ENCODE measurements at regions not wholly inside any gene's neighbourhood (a gene's known extent, or its start where the extent isn't known, plus 50 kb on each side); places are given as distances from the start of the nearest gene placed in this dataset.

GRCh38 chr1:208374391-208374941 is 130.3 kb upstream of the PLXNA2 start:
- H3K9ac ChIP-seq (ENCODE audit: low read length), result no peak overlapping the region
- WGBS, result 53% methylated on average over 5 of the region's 6 CpGs
- no peak overlapping the region for H2BK15ac ChIP-seq (ENCODE audit: low read depth, poor library complexity, severe bottlenecking)
- H4K8ac ChIP-seq (ENCODE audit: low read length), result no peak overlapping the region
- no peaks in the 10 kb centered on the region for H3K9me3 ChIP-seq (ENCODE audit: control insufficient read depth, low read length)
- H3K14ac ChIP-seq (ENCODE audit: low read length in 2 of 2), result no peak overlapping the region
- H3K4me3 ChIP-seq (ENCODE audit: insufficient read depth in 1 of 2, low read depth in 1 of 2, low read length in 2 of 2), result no peak overlapping the region
- peak overlapping the region; percentile 64 for H3K27ac ChIP-seq (ENCODE audit: low read length, poor library complexity, severe bottlenecking)
- H3K4me2 ChIP-seq (ENCODE audit: low read length, poor library complexity, severe bottlenecking), result peak overlapping the region; percentile 23
- H3K79me1 ChIP-seq (replicated peaks; ENCODE audit: low read length, poor library complexity, severe bottlenecking), result no peaks in the 10 kb centered on the region
- no peak overlapping the region for H4K91ac ChIP-seq (ENCODE audit: low read length)
- H2AFZ ChIP-seq (ENCODE audit: low read depth, low read length), result no peak overlapping the region
- H2BK120ac ChIP-seq (ENCODE audit: low read depth, low read length), result no peak overlapping the region
- no peak overlapping the region for H2BK12ac ChIP-seq (ENCODE audit: low read length in 2 of 2)
- no peak overlapping the region for H3K23ac ChIP-seq (ENCODE audit: low read length in 2 of 2)
- H3K4me1 ChIP-seq (ENCODE audit: control insufficient read depth, insufficient read depth, low read depth, low read length), result peaks cover 6% of the 10 kb centered on the region
- no peak overlapping the region for H3K18ac ChIP-seq (ENCODE audit: low read depth in 1 of 2, low read length in 2 of 2)
- peak; percentile 38 for DNase-seq
- H3K27me3 ChIP-seq (ENCODE audit: control insufficient read depth in 1 of 2, insufficient read depth in 1 of 2, low read length in 2 of 2), result no peaks in the 10 kb centered on the region
- no peak overlapping the region for H2AK5ac ChIP-seq (ENCODE audit: low read length, severe bottlenecking)
- no peak overlapping the region for H2BK5ac ChIP-seq (ENCODE audit: low read depth, low read length, poor library complexity, severe bottlenecking)
- H3K4ac ChIP-seq (ENCODE audit: low read depth in 1 of 2, low read length in 2 of 2), result no peak overlapping the region
- H3K36me3 ChIP-seq (ENCODE audit: control insufficient read depth in 1 of 2, insufficient read depth in 2 of 2, low read depth in 1 of 2, low read length in 2 of 2), result no peaks in the 10 kb centered on the region

GRCh38 chr1:208381481-208381880 is 137.3 kb upstream of the PLXNA2 start:
- H3K9ac ChIP-seq (ENCODE audit: low read length), result no peak overlapping the region
- H2AFZ ChIP-seq (ENCODE audit: low read depth, low read length), result no peak overlapping the region
- H2BK5ac ChIP-seq (ENCODE audit: low read depth, low read length, poor library complexity, severe bottlenecking), result no peak overlapping the region
- H4K8ac ChIP-seq (ENCODE audit: low read length), result no peak overlapping the region
- H3K18ac ChIP-seq (ENCODE audit: low read depth in 1 of 2, low read length in 2 of 2), result no peak overlapping the region
- no peak overlapping the region for H4K91ac ChIP-seq (ENCODE audit: low read length)
- WGBS, result 36% methylated on average over 1 of the region's 1 CpG
- no peak overlapping the region for H3K23ac ChIP-seq (ENCODE audit: low read length in 2 of 2)
- H3K79me1 ChIP-seq (replicated peaks; ENCODE audit: low read length, poor library complexity, severe bottlenecking), result no peaks in the 10 kb centered on the region
- no peak overlapping the region for H3K14ac ChIP-seq (ENCODE audit: low read length in 2 of 2)
- no peak for DNase-seq
- no peak overlapping the region for H2BK120ac ChIP-seq (ENCODE audit: low read depth, low read length)
- no peak overlapping the region for H3K27ac ChIP-seq (ENCODE audit: low read length, poor library complexity, severe bottlenecking)
- no peak overlapping the region for H2BK15ac ChIP-seq (ENCODE audit: low read depth, poor library complexity, severe bottlenecking)
- no peak overlapping the region for H2AK5ac ChIP-seq (ENCODE audit: low read length, severe bottlenecking)
- H2BK12ac ChIP-seq (ENCODE audit: low read length in 2 of 2), result no peak overlapping the region
- no peak overlapping the region for H3K4me3 ChIP-seq (ENCODE audit: insufficient read depth in 1 of 2, low read depth in 1 of 2, low read length in 2 of 2)
- H3K9me3 ChIP-seq (ENCODE audit: control insufficient read depth, low read length), result no peaks in the 10 kb centered on the region
- no peaks in the 10 kb centered on the region for H3K36me3 ChIP-seq (ENCODE audit: control insufficient read depth in 1 of 2, insufficient read depth in 2 of 2, low read depth in 1 of 2, low read length in 2 of 2)
- H3K4me1 ChIP-seq (ENCODE audit: control insufficient read depth, insufficient read depth, low read depth, low read length), result no peaks in the 10 kb centered on the region
- no peak overlapping the region for H3K4ac ChIP-seq (ENCODE audit: low read depth in 1 of 2, low read length in 2 of 2)
- no peak overlapping the region for H3K4me2 ChIP-seq (ENCODE audit: low read length, poor library complexity, severe bottlenecking)
- no peaks in the 10 kb centered on the region for H3K27me3 ChIP-seq (ENCODE audit: control insufficient read depth in 1 of 2, insufficient read depth in 1 of 2, low read length in 2 of 2)

GRCh38 chr1:208387908-208388811 is 144.0 kb upstream of the PLXNA2 start:
- no peak overlapping the region for H4K91ac ChIP-seq (ENCODE audit: low read length)
- H3K4ac ChIP-seq (ENCODE audit: low read depth in 1 of 2, low read length in 2 of 2), result no peak overlapping the region
- no peaks in the 10 kb centered on the region for H3K9me3 ChIP-seq (ENCODE audit: control insufficient read depth, low read length)
- H3K27ac ChIP-seq (ENCODE audit: low read length, poor library complexity, severe bottlenecking), result no peak overlapping the region
- H3K14ac ChIP-seq (ENCODE audit: low read length in 2 of 2), result peak overlapping the region in 1 of 2 experiments; percentile 14
- no peak overlapping the region for H2AK5ac ChIP-seq (ENCODE audit: low read length, severe bottlenecking)
- H2BK12ac ChIP-seq (ENCODE audit: low read length in 2 of 2), result no peak overlapping the region
- H3K27me3 ChIP-seq (ENCODE audit: control insufficient read depth in 1 of 2, insufficient read depth in 1 of 2, low read length in 2 of 2), result peaks cover 0 to 8% of the 10 kb centered on the region in 2 experiments
- no peak overlapping the region for H3K23ac ChIP-seq (ENCODE audit: low read length in 2 of 2)
- H2BK120ac ChIP-seq (ENCODE audit: low read depth, low read length), result no peak overlapping the region
- H2BK15ac ChIP-seq (ENCODE audit: low read depth, poor library complexity, severe bottlenecking), result no peak overlapping the region
- no peak overlapping the region for H3K18ac ChIP-seq (ENCODE audit: low read depth in 1 of 2, low read length in 2 of 2)
- 50% methylated on average over 7 of the region's 9 CpGs for WGBS
- no peak overlapping the region for H2BK5ac ChIP-seq (ENCODE audit: low read depth, low read length, poor library complexity, severe bottlenecking)
- H3K4me3 ChIP-seq (ENCODE audit: insufficient read depth in 1 of 2, low read depth in 1 of 2, low read length in 2 of 2), result no peak overlapping the region
- H3K4me1 ChIP-seq (ENCODE audit: control insufficient read depth, insufficient read depth, low read depth, low read length), result no peaks in the 10 kb centered on the region
- no peak overlapping the region for H3K9ac ChIP-seq (ENCODE audit: low read length)
- no peaks in the 10 kb centered on the region for H3K36me3 ChIP-seq (ENCODE audit: control insufficient read depth in 1 of 2, insufficient read depth in 2 of 2, low read depth in 1 of 2, low read length in 2 of 2)
- no peak for DNase-seq
- H4K8ac ChIP-seq (ENCODE audit: low read length), result no peak overlapping the region
- H2AFZ ChIP-seq (ENCODE audit: low read depth, low read length), result no peak overlapping the region
- H3K79me1 ChIP-seq (replicated peaks; ENCODE audit: low read length, poor library complexity, severe bottlenecking), result no peaks in the 10 kb centered on the region
- no peak overlapping the region for H3K4me2 ChIP-seq (ENCODE audit: low read length, poor library complexity, severe bottlenecking)

GRCh38 chr1:208393416-208393815 is 149.2 kb upstream of the PLXNA2 start:
- Histone ChIP-seq H3K23ac (ENCODE audit: low read length in 2 of 2) (no peak overlapping the region), H3K4me2 (ENCODE audit: low read length, poor library complexity, severe bottlenecking) (no peak overlapping the region), H2BK120ac (ENCODE audit: low read depth, low read length) (no peak overlapping the region), H3K27ac (ENCODE audit: low read length, poor library complexity, severe bottlenecking) (no peak overlapping the region), H4K8ac (ENCODE audit: low read length) (no peak overlapping the region), H3K18ac (ENCODE audit: low read depth in 1 of 2, low read length in 2 of 2) (no peak overlapping the region), H3K79me1 (replicated peaks; ENCODE audit: low read length, poor library complexity, severe bottlenecking) (no peaks in the 10 kb centered on the region), H2BK15ac (ENCODE audit: low read depth, poor library complexity, severe bottlenecking) (no peak overlapping the region), H2AFZ (ENCODE audit: low read depth, low read length) (no peak overlapping the region), H3K9me3 (ENCODE audit: control insufficient read depth, low read length) (peaks cover 8% of the 10 kb centered on the region), H3K14ac (ENCODE audit: low read length in 2 of 2) (no peak overlapping the region), H4K91ac (ENCODE audit: low read length) (no peak overlapping the region), H3K4me1 (ENCODE audit: control insufficient read depth, insufficient read depth, low read depth, low read length) (no peaks in the 10 kb centered on the region), H3K4ac (ENCODE audit: low read depth in 1 of 2, low read length in 2 of 2) (no peak overlapping the region), H2AK5ac (ENCODE audit: low read length, severe bottlenecking) (no peak overlapping the region), H3K4me3 (ENCODE audit: insufficient read depth in 1 of 2, low read depth in 1 of 2, low read length in 2 of 2) (no peak overlapping the region), H3K27me3 (ENCODE audit: control insufficient read depth in 1 of 2, insufficient read depth in 1 of 2, low read length in 2 of 2) (no peaks in the 10 kb centered on the region), H2BK5ac (ENCODE audit: low read depth, low read length, poor library complexity, severe bottlenecking) (no peak overlapping the region), H3K36me3 (ENCODE audit: control insufficient read depth in 1 of 2, insufficient read depth in 2 of 2, low read depth in 1 of 2, low read length in 2 of 2) (no peaks in the 10 kb centered on the region), H3K9ac (ENCODE audit: low read length) (no peak overlapping the region), H2BK12ac (ENCODE audit: low read length in 2 of 2) (no peak overlapping the region)
- 61% methylated on average over 3 of the region's 3 CpGs for WGBS
- no peak for DNase-seq

All from mesenchymal stem cell (in vitro differentiated cells and primary cell).